HG03139 (cell line): ENCODE measurements at regions not wholly inside any gene's neighbourhood (a gene's known extent, or its start where the extent isn't known, plus 50 kb on each side); places are given as distances from the start of the nearest gene placed in this dataset.
"Not testable (repeated sequence)": the region's sequence is repeated elsewhere in the genome, so short reads cannot be mapped to it uniquely, and the experiment has no call there.

Source experiments
- ATAC-seq: cut with Tn5 transposase; IDR thresholded peaks from one replicate; pipeline ENCODE4 v1.9.1; 2021; ENCODE audit not compliant: unreplicated experiment

DNA sequence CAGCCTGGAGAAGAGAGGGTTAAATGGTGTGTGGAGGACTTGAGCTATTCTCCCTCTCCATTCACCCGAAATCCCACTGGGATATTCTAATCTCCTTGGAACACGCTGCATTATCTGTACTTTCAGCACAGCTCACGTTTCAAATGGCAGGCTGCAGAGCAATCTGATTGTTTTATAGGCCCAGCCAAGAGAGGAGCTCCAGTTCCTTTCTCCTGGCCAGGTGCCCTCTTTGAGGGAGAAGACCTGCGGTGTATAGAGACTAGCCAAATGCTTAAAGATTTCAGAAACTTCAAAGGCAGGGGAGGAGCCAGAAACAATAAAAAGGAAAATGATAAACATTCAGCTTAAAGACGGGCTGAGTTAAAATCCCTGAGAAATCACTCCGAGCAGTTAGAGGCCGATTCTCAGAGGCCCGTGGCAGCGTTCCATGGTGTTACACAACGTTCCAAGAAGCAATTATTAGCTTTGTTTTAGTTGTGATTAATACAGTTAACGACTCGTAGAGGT lies 564.0 kb upstream of the KLF4 start:
- ATAC-seq, result no peak

DNA sequence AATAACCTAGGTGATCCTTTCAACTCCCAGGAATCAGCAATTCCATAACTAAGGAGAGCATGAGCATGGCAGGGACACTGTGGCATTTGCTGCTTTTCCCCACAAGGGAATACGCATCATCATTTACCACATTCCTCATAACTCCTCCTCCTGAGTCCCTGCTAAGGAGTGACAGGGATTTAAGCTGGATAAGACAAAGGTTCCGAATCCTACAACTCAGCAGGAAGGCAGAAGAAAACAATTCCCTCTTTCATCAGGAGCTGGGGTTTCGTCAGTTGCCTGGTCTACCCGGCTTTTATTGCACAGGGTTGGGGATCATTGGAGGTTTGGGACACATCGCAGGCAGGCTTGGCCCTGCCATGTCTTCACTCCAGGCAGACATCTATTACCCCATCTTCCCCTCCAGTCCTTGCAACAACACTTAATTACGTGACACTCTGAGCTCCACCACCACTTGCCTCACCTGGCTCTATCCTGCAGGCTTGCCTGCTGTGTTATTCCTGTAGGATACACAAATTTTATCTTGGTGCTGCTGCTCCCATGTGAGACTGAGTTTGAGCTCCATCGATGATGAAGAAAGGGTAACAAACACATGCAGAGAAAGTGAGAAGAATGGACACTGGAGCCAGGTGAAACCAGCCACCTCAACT lies 563.0 kb upstream of the KLF4 start:
- no peak for ATAC-seq

DNA sequence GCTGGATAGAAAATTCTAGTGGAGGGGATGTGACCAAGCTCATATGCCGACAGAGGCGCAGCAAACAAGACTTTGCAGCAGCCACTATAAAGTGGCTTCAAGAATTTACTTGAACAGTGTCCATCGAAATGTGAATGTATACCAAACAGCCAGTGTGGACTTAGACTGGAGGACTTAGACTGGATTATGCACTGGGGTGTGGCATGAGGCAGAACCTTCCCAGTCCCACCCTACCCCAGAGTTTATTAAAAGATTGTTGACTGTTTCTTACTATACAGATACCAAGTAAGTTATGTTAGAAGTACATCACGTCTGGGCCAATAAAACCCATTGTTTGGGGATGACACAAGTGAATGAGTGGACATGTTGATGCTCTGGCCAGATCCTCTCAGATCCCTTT lies 561.3 kb upstream of the KLF4 start:
- ATAC-seq, result no peak

DNA sequence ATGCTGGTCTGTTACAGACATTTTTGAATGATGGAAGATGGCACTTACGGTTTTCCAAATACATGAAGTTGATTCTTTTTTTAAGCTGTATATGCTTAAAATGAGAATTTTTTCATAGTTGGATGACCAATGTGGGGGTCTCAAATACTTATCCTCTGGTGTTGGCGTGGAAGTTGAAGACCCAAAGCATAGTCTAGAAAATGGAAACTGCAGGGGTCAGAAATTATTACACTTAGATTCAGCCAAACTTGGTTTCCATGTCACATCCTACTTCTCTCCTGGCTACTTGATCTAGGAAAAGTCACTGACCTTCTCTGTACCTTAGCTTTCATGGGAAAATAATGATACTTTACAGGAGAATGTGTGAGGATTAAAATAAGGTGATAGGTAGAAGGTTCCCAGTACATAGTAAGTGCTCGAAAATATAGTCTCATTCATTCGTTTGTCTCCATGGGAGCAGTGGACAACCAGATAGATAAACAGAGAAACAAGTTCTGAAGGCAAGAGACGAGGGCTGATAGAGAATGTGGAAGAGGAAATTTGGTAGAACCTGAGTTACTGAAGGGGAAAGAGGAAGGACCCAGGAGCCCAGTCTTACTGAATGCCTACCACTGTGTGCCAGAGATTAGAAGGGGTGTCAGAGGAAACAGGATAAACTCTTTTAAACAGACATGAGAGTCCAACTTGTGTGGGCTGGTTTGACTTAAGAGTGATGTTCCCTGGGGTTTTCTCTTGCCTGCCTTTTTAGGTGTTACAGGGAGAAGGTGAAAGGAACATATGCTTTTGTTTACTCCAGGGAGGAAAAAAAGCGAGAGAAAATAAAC lies 560.3 kb upstream of the KLF4 start:
- no peak for ATAC-seq

DNA sequence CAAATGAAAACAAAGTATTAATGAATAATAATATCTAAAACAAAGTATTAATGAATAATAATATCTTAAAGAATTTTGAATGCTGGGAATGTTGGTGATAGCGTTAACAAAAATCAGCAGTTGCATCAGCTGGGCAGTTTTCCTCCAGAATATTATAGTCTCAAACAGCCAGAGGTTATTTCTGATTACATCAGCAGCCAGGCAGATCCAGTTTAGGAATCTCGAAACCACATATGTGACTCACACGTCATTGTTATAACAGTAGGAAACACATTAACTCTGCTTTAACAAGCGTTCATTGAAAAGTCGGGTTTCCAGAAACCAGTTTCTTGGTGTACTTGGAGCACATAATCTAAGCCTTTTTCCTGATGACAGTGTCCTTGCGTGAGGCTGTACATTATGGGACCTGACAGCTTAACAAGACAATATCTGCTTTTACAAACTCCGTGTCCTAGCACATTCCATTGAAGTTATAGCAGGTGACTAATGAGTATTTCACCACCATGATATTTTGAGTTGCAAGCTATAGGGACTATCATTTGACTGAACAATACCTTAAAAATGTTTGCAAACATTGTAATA lies 559.5 kb upstream of the KLF4 start:
- no peak for ATAC-seq

DNA sequence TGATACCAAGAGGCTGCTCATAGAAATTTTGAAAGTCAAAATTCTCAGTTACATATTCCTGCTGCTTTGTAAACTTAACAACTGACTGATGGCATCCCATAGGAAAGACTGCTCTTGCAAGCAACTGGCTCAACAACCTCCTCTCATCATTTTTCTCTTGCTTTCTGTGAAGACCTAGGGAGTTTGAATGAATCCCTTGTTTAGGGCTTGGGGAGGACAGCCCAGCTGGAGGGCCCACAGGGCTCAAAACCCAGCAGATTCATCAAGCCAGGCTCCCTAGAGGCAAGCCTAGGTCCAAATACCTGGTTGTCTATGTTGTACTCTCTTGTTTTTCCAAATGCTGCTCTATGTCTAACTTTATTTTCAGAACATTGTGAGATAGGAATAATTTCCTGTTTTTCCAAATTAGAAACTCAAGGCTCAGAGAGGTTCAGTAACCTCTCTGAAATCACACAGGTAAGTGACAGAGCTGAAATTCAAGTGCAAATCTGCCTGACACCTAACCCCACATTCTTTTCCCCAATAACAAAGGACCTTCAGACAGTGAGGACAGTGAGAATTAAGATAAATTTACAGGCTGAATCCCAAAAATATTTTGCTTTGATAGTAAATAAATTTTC lies 558.9 kb upstream of the KLF4 start:
- no peak for ATAC-seq

DNA sequence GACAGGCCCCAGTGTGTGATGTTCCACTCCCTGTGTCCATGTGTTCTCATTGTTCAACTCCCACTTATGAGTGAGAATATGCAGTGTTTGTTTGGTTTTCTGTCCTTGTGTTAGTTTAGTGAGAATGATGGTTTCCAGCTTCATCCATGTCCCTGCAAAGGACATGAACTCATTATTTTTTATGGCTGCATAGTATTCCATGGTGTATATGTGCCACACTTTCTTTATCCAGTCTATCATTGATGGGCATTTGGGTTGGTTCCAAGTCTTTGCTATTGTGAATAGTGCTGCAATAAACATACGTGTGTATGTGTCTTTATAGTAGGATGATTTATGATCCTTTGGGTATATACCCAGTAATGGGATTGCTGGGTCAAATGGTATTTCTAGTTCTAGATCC lies 558.2 kb upstream of the KLF4 start:
- ATAC-seq, result not testable (repeated sequence)

DNA sequence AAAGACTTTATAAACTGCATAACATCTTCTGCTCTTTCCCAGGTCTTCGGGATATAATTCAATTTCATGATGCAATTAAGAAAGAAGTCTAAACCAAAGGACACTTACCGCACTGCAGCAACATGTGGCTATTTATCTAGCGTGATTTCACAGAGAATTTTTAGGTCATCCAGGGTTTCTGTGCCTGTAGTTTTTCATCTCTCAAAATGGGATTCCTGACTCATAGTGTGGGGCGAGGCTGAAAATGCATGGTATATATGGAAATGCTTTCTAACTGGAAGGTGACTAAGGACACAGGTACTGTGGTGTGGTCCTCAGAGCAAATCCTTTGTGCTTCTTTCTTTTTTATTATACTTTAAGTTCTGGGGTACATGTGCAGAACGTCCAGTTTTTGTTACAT lies 557.7 kb upstream of the KLF4 start:
- no peak for ATAC-seq

DNA sequence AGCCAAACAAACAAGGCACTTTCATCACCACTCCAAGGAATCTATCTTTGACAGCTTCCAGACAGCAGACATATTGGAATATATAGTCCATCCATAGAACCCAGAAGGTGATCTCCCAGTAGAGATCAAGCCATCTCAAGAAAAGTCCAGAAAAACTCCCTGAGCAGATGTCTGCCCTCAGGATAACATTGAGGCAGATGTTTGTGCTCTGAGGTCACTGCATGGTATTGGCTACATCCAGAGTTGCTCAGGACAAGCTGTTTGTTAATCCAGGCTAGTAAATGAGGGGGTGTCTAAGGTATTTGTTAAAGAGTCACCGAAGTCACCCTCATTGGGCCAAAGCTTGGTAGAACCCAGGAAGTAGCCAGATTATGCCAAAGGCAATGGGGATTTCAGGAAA lies 556.3 kb upstream of the KLF4 start:
- no peak for ATAC-seq

DNA sequence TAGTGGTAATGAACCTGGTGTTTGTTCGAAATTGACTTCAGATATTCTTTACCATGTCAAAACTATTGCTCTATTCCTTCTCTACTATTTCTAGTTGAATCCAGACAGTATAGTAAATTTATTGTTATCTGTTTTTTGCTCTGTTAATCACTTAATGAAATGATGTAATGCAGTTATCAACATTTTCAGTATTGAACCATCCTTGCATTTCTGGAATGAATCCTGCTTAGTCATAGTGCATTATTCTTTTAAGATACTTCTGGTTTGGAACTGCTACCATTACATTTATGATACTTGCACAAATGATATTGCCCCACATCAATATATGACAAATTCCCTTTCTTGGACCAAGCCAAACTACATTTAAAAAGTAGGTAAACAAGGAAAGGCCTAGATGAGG lies 554.0 kb upstream of the KLF4 start:
- no peak for ATAC-seq

DNA sequence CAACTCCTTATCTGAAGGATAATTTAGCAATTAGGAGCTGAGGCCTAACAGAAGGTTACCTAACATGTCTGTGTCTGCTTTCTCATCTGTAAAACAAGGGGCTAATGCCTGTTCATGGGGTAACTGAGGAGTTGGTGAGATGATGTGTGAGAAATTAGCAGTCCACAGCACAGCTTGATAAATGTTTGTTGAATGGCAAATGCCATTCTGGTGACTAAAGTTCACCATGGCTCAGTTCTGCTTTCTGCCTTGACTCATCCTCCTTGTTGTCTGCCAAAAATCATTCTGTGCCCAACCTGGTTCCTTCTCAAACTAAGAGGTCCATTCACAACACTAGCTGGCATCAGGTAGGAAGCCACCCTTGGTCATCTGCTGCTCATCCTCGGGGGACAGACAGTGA lies 552.0 kb upstream of the KLF4 start:
- no peak for ATAC-seq

DNA sequence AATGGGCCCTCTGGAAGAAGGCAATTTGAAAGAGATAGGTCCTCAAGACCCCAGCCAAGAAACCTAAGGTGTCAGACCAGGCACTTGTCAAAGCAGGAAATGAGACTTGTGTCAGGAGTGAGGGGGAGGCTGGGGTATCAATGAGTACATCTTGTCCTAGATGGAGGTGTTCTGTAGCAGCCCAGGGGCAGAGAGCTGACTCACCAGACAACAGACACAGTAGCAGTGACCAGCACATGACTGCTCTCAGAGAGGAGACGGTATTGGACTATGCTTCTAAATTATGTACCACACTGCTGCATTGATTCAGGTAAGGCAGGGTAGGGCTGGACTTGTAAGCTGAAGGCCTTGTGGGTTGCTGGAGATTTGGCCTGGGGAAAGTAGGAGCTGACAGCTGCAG lies 551.2 kb upstream of the KLF4 start:
- no peak for ATAC-seq

DNA sequence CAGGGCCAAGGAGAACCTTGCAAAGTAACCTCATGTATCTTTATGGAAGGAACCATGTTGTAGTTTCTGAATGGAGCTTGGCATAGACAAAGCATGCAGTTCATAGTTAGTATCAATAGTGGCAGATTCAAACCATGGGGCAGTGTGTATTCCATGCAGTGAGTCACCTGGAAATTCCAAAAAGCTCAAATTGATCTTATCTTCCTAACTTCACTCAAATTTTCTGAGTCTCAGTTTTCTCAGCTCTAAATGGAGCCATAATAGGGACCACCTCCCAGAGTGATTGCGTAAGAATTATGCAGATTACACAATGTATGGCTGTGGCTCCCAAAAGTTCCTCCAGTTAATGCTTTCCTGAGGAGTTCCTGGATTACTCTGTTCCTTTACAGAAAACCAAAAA lies 549.9 kb upstream of the KLF4 start:
- no peak for ATAC-seq

DNA sequence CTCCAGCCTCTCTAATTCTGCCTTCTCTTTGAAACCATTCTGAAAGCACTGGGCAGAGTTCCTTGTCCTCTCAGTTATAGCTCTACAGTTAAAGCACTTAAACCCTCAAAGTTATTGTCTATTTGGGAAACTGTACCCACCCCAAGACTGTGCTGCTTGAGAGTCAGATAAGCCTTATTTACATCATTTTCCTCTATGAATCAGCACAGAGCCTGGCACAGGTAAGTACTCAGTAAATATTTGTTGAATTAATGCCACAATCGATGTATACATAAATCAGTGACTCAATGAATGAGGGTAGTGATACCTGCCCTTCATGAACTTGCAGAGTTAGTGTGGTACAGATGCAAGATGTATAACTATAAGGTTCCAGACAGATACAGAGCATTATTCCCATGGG lies 549.4 kb upstream of the KLF4 start:
- no peak for ATAC-seq

DNA sequence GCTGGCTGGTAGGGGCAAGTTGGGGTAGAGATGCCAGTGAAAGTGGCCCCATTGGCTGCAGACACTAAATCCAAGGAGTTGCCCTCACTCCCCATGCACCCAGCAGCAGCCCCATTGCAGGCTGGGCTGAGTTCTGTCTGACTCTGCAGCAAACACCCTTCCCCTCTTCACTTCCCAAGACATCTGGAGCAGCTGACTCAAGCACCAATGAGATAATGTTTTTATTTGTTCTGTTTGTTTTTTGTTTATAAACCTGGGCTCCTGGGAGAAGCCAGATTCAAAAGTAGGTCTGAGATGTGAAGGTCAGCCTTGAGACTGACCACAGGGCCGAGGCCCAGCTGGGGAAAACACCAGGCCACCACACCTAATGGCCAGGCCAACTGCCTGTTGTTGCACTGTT lies 545.9 kb upstream of the KLF4 start:
- no peak for ATAC-seq

DNA sequence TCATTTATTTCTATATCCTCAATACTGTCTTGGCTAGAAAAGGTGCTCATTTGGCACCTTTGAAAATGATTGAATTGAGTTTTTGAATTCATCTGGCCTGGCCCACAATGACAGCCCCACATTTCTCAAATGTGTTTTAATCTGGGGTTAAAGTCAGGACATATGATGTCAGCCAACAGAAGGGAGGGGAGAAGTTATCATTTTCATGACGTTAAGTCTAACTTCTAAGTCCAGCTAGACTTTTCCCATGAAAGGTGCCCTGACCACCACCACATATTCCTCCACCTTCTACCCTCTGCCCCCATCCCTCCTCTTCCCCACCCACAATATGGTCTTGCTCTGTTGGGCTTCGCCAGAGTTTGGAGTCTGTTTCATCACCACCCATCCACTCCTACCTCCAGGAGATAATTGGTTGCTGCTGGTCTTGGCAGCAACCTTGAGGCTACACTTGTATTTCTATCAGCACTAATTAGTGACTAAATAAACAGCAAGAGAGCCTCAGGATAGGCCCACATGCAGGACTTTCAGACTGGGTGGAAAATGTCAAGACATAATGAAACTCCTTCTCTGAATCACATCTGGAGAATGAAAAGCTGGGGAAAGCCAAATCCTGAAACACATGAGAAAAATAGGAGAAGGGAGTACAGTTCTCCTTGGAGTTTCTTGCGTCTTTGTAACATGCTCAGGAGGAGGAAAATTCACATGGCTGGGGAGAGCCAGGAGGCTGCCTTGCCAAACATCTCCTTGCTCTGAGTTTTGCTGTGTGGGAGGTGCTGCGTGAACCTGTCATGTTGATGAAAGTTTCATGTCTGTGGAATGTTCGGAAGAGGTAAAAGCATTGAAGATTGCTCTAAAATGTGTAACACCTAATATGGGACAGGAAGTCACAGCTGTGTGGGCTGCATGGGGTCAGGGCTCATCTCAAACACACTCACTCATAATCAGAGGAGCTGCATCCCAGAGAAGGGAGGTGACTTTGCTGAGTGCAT lies 544.7 kb upstream of the KLF4 start:
- ATAC-seq, result no peak

DNA sequence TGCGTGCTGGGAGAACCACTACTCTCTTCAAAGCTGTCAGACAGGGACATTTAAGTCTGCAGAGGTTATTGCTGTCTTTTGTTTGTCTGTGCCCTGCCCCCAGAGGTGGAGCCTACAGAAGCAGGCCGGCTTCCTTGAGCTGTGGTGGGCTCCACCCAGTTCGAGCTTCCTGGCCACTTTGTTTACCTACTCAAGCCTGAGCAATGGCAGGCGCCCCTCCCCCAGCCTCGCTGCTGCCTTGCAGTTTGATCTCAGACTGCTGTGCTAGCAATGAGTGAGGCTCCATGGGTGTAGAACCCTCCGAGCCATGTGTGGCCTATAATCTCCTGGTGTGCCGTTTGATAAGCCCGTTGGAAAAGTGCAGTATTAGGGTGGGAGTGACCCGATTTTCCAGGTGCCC lies 542.5 kb upstream of the KLF4 start:
- ATAC-seq, result not testable (repeated sequence)

DNA sequence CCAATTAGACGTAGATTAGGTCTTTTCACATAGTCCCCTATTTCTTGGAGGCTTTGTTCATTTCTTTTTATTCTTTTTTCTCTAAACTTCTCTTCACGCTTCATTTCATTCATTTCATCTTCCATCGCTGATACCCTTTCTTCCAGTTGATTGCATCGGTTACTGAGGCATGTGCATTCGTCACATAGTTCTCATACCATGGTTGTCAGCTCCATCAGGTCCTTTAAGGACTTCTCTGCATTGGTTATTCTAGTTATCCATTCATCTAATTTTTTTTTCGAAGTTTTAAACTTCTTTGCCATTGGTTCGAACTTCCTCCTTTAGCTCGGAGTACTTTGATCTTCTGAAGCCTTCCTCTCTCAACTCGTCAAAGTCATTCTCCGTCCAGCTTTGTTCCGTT lies 541.7 kb upstream of the KLF4 start:
- not testable (repeated sequence) for ATAC-seq

DNA sequence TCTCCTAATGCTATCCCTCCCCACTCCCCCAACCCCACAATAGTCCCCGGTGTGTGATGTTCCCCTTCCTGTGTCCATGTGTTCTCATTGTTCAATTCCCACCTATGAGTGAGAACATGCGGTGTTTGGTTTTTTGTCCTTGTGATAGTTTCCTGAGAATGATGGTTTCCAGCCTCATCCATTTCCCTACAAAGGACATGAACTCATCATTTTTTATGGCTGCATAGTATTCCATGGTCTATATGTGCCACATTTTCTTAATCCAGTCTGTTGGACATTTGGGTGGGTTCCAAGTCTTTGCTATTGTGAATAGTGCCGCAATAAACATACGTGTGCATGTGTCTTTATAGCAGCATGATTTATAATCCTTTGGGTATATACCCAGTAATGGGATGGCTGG lies 537.1 kb upstream of the KLF4 start:
- ATAC-seq, result not testable (repeated sequence)

DNA sequence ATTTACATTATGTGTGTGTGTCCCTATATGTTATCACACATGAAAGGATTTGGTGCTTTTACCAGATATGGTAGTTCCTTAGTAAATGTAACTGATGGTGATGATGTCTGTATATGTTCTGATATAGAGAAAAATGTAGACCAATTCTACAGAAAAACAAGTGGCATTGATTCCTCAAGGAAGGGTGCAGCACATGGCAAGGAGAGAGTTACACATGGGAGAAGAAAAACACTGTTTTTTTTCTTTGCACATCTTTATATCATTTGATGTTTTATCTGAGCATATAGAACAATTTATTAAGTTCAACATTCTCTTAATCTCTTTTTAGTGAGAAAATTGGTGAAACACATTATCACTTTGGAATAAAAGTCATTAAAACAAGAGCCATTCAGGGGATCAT lies 535.0 kb upstream of the KLF4 start:
- no peak for ATAC-seq
